KMS-11 (cell line): ENCODE measurements at regions not wholly inside any gene's neighbourhood (a gene's known extent, or its start where the extent isn't known, plus 50 kb on each side); places are given as distances from the start of the nearest gene placed in this dataset.
A peak's percentile ranks its signal among the peaks of the same experiment; 100 is the strongest.

Source experiments
- H2AFZ ChIP-seq: fragments of 200-600 bp; sonication (generic); 2 replicates; pipeline ENCODE4 v1.6.1; 2016; ENCODE audit warnings: antibody characterized with exemption, mixed run types, low read depth
- H3K27ac ChIP-seq: fragments of 200-600 bp; sonication (generic); 2 replicates; pipeline ENCODE4 v1.6.1; 2016; ENCODE audit warnings: mild to moderate bottlenecking, mixed run types
- H3K27me3 ChIP-seq: fragments of 200-600 bp; sonication (generic); 2 replicates; pipeline ENCODE4 v1.6.1; 2017; ENCODE audit warnings: mild to moderate bottlenecking, low read depth, mixed run types, moderate library complexity; ENCODE audit not compliant: insufficient read depth
- H3K36me3 ChIP-seq: fragments of 200-600 bp; sonication (generic); 2 replicates; pipeline ENCODE4 v1.6.1; 2017; ENCODE audit warnings: mild to moderate bottlenecking, mixed run types; ENCODE audit not compliant: insufficient read depth
- H3K4me1 ChIP-seq: fragments of 200-600 bp; sonication (generic); 2 replicates; pipeline ENCODE4 v1.6.1; 2016; ENCODE audit warnings: mild to moderate bottlenecking, low read depth, mixed run types; ENCODE audit not compliant: poor library complexity, severe bottlenecking
- H3K4me2 ChIP-seq: fragments of 200-600 bp; sonication (generic); 2 replicates; pipeline ENCODE4 v1.7.0; 2016; ENCODE audit warnings: mild to moderate bottlenecking, mixed run types
- H3K4me3 ChIP-seq: fragments of 200-600 bp; sonication (generic); IDR thresholded peaks from 2 replicates; pipeline ENCODE4 v1.6.1; 2017; ENCODE audit warnings: low read depth, low read length, mixed read lengths; ENCODE audit not compliant: insufficient read depth
- H3K79me2 ChIP-seq: fragments of 200-600 bp; sonication (generic); 2 replicates; pipeline ENCODE4 v1.6.1; 2016; ENCODE audit warnings: low read depth, mixed run types; ENCODE audit not compliant: insufficient read depth
- H3K9ac ChIP-seq: fragments of 200-600 bp; sonication (generic); 2 replicates; pipeline ENCODE4 v1.6.1; 2016; ENCODE audit warnings: mild to moderate bottlenecking, mixed run types
- H4K20me1 ChIP-seq: fragments of 200-600 bp; sonication (generic); 2 replicates; pipeline ENCODE4 v1.6.1; 2016; ENCODE audit warnings: mild to moderate bottlenecking, mixed run types; ENCODE audit not compliant: insufficient read depth
- CTCF ChIP-seq: fragments of 200-600 bp; sonication (generic); conservative IDR thresholded peaks from 2 replicates; pipeline ENCODE4 v1.6.1; 2017; ENCODE audit warnings: low read depth, mild to moderate bottlenecking, antibody characterized with exemption, low read length, moderate library complexity, mixed read lengths

DNA sequence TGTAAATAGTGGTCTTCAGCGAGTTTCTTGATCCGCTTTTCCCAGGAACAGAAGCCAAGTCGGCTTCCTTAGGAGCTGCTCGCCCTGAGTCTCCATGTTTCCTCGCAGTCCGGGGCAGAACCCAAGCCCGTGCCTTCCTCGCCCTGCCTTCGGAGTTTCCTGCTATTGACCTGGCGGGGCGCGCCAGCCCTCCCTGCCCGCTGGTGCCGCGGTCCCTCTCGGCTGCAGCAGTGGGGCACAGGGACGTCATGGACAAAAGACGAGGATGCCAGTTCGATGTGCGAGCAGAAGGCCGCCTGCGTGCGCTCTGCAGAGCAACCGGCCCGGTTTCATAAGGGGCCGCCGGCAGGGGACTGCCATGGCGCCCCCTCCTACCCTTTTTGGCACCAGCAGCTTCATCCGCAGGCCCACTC lies 156.6 kb downstream of the TM9SF2 start:
- no peak for TF ChIP-seq CTCF
- no peak overlapping the region for H3K27ac ChIP-seq
- H2AFZ ChIP-seq, result no peak overlapping the region
- peaks cover 7% of the 10 kb centered on the region for H3K4me1 ChIP-seq
- H3K9ac ChIP-seq, result no peak overlapping the region
- no peak overlapping the region for H3K4me3 ChIP-seq
- H4K20me1 ChIP-seq, result no peaks in the 10 kb centered on the region
- H3K79me2 ChIP-seq, result no peaks in the 10 kb centered on the region
- H3K4me2 ChIP-seq, result no peak overlapping the region
- no peaks in the 10 kb centered on the region for H3K27me3 ChIP-seq
- no peaks in the 10 kb centered on the region for H3K36me3 ChIP-seq

GRCh38 chr13:99656844-99657381 lies 155.6 kb downstream of the TM9SF2 start:
- Histone ChIP-seq H3K27ac (no peak overlapping the region), H3K4me1 (peaks cover 7% of the 10 kb centered on the region), H2AFZ (no peak overlapping the region), H3K4me3 (no peak overlapping the region), H3K9ac (no peak overlapping the region), H3K4me2 (no peak overlapping the region), H3K36me3 (no peaks in the 10 kb centered on the region), H3K27me3 (no peaks in the 10 kb centered on the region), H3K79me2 (no peaks in the 10 kb centered on the region), H4K20me1 (no peaks in the 10 kb centered on the region)
- no peak for TF ChIP-seq CTCF

DNA sequence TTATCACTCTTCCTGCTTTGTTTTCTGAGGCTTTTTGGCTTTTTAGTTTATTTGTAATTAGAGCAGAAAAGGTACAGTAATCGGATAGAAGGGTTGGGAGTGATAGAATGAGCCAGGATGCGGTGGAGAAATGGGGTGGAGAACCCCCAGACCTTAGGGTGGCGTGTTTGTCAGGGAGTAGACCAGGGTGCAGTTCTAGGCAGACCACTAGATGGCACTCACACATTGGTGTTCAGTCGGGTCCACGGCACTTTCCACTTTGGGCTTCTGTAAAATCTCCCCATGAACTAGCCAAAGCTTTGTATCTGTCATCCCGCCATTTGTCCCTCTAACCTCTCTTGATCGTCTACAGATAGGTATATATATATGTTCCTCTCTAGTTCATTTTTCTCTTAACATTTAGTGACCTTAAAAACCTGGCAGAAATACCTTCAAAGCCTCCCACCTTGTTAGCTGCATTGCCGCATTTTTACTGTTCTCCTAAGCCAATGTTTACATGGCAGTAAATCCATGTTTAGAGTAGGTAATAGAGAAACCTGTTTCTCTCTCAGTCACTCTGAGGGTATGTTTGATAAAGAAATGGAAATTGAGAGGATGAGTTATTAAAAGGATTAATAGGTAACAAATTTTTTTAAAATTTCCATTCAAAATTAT lies 154.9 kb downstream of the TM9SF2 start:
- Histone ChIP-seq H2AFZ (peak overlapping the region; percentile 44; the same call in 1 of the 2 replicates), H3K79me2 (no peaks in the 10 kb centered on the region), H3K27ac (no peak overlapping the region), H3K9ac (no peak overlapping the region), H3K4me1 (peaks cover 7% of the 10 kb centered on the region), H3K4me2 (peak overlapping the region; percentile 36; the same call in 1 of the 2 replicates), H3K27me3 (no peaks in the 10 kb centered on the region), H4K20me1 (no peaks in the 10 kb centered on the region), H3K36me3 (no peaks in the 10 kb centered on the region), H3K4me3 (no peak overlapping the region)
- TF ChIP-seq CTCF, result peak; percentile 75

- H3K27ac ChIP-seq, result no peak overlapping the region
- no peak for TF ChIP-seq CTCF
- H3K79me2 ChIP-seq, result no peaks in the 10 kb centered on the region
- H3K4me3 ChIP-seq, result no peak overlapping the region
- no peaks in the 10 kb centered on the region for H4K20me1 ChIP-seq
- H3K36me3 ChIP-seq, result no peaks in the 10 kb centered on the region
- peak overlapping the region; percentile 44; the same call in 1 of the 2 replicates for H2AFZ ChIP-seq
- H3K4me1 ChIP-seq, result peaks cover 7% of the 10 kb centered on the region
- peak overlapping the region; percentile 36; the same call in 1 of the 2 replicates for H3K4me2 ChIP-seq
- H3K9ac ChIP-seq, result no peak overlapping the region
- no peaks in the 10 kb centered on the region for H3K27me3 ChIP-seq
Observed at GRCh38 chr13:99655351-99656091, 154.2 kb downstream of the TM9SF2 start.
